Esophagus squamous epithelium (tissue), 4 donors: ENCODE measurements at regions not wholly inside any gene's neighbourhood (a gene's known extent, or its start where the extent isn't known, plus 50 kb on each side); places are given as distances from the start of the nearest gene placed in this dataset.

Source experiments
- POLR2A ChIP-seq, 4 donors: fragments of 450-650 bp; IDR thresholded peaks; one replicate each; pipeline ENCODE4 v1.6.1; 2017; ENCODE audit warnings: antibody characterized with exemption in 4 of 4, mild to moderate bottlenecking in 4 of 4, moderate library complexity in 3 of 4
- TF ChIP-seq, protein P1 (sequence below), 6 experiments: fragments of 450-650 bp in 4 of 6; fragments of 200-600 bp in 2 of 6; sonication (generic) in 2 of 6; IDR thresholded peaks; one replicate each; pipeline ENCODE4 v1.5.1; 2016 to 2019; ENCODE audit warnings: antibody characterized with exemption in 6 of 6, mild to moderate bottlenecking in 4 of 6, moderate library complexity in 4 of 6

DNA sequence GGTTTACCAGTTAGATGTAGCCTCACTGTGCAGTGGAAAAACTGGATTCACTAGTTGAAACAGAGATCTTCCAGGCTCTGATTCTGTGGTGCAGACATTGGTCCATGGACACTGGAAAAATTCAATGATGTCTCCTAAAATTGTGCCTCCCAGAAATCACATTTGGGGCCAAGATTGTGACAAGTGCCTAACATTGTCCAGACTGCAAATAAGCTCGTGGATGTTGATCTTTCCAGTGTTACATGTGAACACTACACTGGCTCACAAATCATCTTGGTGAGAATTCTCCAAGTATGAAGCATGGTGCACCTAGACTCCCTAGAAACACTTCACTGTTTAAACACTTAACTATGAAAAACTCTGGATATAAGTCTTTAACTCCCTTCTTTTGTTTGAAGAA is 140.4 kb downstream of the HAO1 start:
- TF ChIP-seq, protein P1, sequence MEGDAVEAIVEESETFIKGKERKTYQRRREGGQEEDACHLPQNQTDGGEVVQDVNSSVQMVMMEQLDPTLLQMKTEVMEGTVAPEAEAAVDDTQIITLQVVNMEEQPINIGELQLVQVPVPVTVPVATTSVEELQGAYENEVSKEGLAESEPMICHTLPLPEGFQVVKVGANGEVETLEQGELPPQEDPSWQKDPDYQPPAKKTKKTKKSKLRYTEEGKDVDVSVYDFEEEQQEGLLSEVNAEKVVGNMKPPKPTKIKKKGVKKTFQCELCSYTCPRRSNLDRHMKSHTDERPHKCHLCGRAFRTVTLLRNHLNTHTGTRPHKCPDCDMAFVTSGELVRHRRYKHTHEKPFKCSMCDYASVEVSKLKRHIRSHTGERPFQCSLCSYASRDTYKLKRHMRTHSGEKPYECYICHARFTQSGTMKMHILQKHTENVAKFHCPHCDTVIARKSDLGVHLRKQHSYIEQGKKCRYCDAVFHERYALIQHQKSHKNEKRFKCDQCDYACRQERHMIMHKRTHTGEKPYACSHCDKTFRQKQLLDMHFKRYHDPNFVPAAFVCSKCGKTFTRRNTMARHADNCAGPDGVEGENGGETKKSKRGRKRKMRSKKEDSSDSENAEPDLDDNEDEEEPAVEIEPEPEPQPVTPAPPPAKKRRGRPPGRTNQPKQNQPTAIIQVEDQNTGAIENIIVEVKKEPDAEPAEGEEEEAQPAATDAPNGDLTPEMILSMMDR (IDR thresholded peaks at IDR 0.05), result no peak
- TF ChIP-seq POLR2A (IDR thresholded peaks at IDR 0.05), result no peak
